ENCODE measurements at regions not wholly inside any gene's neighbourhood (a gene's known extent, or its start where the extent isn't known, plus 50 kb on each side); places are given as distances from the start of the nearest gene placed in this dataset.

GRCh38 chr13:59303433-59303832 is 860.3 kb downstream of the DIAPH3 start:
- TF ChIP-seq CTCF (IDR thresholded peaks at IDR 0.05) = no peak
- no peak for TF ChIP-seq POLR2A (IDR thresholded peaks at IDR 0.05)

Data from tibial nerve (tissue), 3 donors.